Femur (tissue), 1 donor: ENCODE measurements at regions not wholly inside any gene's neighbourhood (a gene's known extent, or its start where the extent isn't known, plus 50 kb on each side); places are given as distances from the start of the nearest gene placed in this dataset.

Source experiments
- DNase-seq: peaks from one replicate; pipeline ENCODE4 v3.0.0-alpha.2; 2017

DNA sequence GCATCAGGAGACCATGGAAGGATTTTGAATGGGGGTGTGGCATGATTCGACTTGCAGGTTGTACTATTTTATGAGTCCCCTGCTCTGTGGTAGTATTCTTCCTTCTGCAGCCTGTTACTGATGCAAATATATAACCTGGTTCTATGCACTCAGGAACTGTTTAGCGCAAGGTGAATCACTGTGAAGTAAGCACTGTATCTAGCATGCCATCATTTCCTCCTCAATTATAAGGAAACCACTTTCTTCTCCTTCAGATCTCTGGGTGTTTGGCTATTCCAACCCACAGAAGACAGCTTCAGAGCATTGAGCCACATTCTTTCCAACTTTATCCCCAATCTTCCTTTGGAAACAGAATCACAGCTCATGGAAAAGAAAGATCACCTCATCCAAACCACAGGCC, 176.7 kb downstream of the DIPK2A start:
- no peak for DNase-seq

DNA sequence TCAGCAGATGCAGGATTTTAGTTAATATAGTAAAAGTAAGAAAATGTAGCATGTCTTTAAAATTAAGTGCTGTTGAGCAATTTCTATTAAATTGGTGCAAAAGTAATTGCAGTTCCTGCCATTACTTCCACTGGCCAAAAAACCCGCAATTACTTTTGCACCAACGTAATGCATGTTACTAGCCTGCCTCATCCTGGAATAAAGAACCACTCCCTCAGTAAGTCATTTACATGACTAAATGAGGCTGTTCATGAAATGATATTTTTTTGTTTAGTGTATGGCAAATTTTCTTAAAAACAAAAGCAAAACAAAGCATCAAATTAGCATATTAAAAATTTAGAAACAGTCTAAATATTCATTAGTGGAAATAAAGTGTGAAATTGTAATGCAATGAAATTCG, 180.4 kb downstream of the DIPK2A start:
- no peak for DNase-seq

DNA sequence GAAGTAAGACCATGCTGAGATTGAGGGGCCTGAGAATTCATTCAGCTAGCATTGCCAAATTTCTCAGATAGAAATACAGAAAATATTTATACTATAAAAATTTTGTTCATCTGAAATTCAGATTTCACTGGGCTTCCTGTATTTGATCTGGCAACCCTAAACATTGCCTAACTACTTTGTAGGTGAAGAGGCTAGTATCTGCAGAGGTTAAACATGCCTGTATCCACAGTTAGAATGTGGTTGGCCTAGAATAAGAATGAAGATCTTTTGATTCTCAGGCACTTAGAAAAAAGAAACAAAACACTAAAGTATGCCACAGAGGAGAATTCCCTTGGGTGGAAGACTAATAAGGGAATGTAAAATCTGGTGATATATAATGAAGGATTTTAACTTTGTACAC, 189.0 kb downstream of the DIPK2A start:
- DNase-seq: no peak

DNA sequence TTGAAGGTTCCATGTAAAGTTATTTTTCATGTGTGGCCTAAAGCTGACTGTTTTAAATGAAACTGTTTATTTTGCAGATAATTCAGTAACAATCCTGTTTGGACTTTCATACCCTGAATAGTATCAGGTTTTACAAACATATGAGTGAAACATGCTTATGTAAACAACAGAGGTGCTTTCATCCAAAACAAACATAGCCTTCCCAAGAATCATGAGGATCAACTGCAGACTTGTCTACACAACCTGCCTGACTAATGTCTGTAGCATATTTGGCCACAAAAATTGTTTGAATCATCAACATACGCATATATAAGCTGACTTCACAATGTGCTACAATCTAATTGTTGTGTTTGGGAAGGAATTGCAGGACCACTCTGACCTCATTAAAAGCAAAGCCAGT, 190.4 kb downstream of the DIPK2A start:
- DNase-seq: no peak

DNA sequence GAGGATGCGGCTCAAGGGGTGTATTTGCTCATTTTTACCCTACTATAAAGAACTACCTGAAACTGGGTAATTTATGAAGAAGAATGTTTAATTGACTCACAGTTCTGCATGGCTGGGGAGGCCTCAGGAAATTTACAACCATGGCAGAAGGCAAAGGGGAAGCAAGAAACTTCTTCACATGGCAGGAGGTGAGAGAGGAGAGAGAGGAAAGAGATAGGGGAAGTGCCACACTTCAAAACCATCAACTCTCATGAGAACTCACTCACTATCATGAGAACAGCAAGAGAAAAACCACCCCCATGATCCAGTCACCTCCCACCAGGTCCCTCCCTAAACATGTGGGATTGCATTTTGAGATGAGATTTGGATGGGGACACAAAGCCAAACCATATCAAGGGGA, 192.7 kb downstream of the DIPK2A start:
- DNase-seq: no peak

DNA sequence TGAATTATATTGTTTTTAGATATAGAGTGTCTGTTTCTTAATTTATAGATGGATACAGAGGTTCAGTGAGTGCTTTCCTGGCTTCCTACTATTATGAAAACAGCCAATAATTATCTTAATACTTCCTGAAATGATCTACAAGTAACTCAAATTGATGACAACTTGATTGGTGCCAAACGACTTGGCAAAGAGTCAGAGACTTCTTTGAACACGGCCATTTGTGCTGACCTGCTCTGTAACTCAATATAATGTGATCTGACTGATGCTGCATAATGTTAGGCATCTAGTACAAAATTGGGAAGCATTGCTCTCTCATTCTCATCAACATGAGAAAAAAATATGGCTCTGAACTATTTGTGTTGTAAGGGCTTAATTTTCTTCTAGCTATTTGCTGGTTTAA, 193.9 kb downstream of the DIPK2A start:
- no peak for DNase-seq

DNA sequence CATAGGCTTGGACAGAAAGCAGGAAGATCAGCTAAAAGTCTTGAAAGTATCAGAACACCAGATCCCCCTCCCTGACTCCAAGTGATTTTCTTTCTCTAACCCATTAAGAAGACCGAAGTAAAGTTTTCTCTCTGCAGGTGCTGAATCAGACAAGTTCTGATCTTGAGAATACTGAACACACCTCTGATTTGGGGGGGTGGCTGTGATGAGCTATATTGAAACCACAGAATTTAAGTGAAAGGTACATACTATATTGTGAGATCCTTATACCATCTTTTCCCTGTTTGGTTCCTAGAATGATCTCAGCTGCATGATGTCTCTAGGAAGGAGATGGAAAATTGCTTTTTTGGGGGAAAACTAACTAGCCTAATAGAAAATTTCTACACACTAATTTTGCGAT, 196.0 kb downstream of the DIPK2A start:
- no peak for DNase-seq

DNA sequence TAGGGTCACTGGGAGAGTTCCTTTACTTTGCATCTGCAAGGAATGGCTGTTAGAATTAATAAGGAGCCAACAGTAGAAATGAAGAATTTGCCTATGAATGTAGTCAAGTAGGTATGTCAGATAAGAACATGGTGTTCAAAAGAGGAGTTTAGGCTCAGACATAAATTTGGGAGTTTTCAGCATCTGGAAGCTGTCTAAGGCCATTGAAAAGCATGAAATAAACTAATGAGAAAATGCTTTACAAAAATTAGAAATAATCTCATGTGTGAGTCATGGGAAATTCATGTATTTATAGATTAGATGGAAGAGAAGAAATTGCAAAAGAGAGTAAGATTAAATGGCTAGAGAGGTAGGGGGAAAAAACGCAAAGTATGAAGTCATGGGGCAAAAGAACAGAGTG, 201.9 kb downstream of the DIPK2A start:
- DNase-seq: no peak

DNA sequence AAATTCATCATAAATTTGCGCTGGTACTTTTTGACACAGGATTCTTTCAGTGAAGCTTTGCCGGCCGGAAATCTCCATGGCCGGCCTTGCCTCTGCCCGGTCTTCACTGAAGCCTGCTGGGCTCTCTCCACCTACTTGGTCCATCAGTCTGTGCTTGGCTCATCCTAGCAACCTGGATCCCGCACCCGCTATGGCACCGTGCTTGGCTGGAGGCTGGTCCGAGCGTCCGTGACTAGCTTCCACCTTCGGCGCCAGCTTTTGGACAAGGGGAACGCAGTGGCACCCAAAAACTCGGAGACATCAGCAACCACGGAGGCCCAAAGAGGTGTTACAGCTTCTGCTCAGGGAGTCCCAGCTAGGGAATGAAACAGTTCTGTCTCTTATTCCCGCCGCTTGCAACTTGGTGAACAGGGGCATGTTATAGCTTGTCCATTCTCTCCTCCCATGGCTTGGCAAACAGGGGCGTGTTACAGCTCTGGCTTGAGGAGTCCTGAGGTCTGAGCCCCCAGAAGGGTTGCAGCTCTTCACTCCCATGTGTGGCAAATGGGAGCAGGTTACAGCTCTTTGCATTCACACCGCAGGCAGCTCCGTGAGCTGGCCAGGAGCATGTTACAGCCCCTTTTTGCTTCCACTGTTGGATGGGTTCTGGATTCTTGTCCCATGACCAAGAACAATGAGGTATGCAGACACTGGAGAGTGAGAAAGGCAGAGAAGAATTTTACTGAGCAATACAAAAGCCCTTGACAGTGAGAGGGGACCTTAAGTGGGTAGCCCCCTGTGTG, 204.2 kb downstream of the DIPK2A start:
- DNase-seq: no peak

DNA sequence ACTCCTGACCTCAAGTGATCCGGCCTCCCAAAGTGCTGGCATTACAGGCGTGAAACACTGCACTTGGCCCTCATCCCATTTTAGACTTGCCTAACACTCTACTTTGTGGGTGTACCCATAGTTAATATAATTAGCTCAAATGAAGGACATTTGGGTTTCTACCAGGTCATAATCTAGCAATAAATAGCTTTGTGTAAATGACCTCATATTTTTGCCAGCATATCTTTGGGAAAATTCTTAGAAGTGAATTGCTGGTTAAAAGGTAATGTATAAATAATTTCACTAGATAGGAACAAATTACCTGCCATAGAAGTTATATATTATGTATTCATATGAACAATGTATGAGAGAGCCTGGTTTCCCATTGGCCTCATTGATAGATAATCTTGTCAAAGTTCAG, 206.0 kb downstream of the DIPK2A start:
- DNase-seq: no peak

DNA sequence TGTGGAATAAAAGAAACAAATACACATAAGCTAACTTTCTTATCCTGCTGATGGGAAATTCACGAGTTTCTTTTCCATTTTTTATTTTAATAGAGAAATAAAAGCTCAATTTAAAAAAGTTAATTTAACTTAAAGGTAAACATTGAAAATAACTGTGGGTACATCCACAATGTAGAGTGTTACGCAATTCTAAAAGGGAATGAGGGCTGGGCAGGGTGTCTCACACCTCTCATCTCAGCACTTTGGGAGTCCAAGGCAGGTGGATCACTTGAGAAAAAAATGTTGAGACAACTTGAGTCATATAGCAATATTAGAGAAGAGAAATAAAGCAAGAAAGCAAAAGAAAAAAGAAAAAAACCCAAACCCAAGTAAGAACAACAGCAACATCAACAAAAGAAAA, 207.0 kb downstream of the DIPK2A start:
- DNase-seq: no peak

DNA sequence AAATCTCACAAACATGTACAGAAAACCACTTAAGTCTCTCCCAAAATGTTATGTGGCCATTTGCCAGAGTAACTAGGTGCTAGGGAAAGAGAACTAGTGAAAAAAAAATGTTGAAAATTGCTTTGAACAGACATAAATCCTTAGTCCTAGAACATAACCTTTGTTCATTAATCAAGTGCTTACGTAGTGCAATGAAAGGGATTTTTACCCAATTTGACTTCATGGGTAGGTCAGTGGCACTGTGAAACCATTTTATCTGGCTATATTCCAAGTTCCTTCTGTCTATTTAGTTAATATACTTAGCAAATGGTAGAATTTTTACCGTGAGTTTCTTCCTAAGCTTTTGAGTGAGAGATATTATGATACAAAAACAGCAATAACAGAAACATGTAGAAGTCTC, 209.4 kb downstream of the DIPK2A start:
- no peak for DNase-seq

DNA sequence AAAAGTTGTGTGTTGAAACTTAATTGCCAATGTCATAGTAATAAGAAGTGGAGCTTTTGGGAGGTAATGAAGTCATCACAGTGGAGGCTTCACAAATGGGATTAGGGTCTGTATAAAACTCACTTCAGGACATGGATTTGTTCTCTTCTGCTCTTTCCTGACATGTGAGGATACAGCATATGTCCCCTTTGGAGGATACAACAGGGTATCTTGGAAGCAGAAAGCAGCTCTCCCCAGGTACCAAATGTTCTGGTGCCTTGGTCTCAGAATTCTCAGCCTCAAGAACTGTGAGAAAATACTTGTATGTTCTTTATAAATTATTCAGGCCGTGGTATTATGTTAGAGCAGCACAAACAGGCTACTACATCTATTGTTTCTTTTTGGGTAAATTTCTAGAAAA, 210.9 kb downstream of the DIPK2A start:
- DNase-seq: no peak

DNA sequence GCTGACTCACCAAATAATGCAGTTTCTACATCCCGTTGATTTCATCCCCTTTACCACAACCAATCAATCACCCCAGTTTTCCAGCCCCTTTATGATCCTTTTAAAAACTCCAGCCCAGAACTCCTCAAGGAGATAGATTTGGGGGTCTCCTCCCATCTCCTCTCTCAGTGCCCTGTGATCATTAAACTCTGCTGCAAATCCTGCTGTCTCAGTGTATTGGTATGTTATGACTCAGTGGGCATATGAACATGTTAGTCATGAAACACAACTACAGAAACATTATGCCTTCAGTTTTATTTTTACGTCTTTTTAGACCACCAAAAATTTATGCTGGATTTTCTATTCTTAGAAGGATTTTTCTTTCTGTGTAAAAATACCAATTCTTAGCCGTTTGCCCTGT, 213.7 kb downstream of the DIPK2A start:
- no peak for DNase-seq

DNA sequence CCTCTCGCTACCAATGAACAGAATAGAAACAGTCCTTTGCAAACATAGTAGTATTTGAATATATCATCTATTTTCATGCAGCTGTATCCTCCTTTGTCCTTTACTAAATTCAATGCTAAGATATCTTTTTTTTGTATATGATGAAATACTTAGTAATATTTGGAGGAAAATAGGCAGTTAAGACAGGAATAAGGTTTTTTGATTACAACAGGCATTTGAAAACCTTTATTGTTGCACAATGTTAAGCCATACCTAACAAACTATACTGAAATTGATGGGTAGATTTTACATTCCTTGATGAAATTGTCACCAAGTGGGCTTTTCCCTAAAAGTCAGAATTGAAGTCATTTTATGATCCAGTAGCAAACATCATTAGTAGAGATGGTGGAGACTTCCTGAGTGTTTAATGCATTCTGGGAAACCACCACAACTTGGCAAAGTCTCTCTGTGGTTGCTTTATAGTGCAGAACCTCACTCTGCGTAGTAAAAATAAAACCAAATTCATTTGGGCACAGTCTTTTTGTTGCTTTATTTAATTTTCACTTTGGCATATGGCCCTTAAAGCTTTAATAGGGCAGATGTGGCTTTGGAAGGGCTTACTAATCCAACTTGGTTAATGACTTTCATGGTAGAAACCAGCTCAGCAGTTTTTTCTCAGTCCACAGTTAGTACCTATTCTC, 216.0 kb downstream of the DIPK2A start:
- DNase-seq: peak; percentile 37

DNA sequence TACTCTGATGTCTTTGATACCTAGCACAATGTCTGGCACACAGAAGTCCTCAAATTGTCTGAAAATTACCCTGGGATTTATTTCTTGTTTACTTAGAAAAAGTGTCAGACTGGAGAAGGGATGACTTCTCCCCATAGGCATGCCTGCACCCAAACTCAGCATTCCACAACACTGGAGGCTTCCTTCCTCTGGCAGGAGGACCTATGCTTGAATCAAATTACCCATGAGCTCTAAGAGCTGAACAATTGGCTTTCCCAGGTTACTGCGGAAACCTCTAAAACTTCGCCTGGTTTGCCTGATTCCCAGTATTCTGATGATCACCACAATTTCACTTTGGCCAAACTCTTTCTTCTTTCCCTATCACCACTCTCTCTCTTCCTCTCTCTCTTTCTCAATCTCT, 217.4 kb downstream of the DIPK2A start:
- DNase-seq: no peak

DNA sequence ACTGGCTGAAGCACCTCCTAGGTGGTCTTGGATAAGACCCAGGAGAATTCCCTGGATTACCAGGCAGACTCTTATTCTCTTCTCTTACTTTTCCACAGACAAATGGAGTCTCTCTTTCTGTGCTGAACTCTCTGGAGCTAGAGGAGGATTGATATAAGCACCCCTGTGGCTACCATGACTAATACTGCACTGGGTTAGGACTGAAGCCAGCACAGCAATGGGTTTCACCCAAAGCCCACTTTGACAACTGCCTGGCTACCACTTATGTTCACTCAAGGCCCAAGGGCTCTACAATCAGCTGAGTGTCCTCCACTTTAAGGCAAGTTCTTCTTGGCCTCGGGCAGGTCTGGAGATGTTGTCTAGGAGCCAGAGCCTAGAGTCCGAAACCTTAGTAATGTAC, 225.5 kb downstream of the DIPK2A start:
- no peak for DNase-seq

DNA sequence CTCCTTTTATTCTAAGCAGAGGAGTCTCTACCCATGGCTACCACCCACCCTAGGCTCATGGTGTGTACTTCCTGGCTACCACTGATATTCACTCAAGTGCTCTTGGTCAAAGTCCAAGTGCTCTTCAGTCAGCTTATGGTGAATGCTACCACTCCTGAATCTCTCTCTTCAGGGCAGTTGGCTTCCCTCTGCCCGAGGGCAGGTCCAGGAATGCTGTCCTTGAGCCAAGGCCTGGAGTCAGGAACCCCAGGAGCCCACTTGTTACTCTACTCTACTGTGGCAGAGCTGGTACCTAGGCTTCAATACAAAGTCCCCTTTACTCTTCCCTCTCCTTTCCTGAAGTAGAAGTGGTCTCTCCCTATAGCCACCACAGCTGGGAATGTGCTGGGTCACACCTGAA, 226.0 kb downstream of the DIPK2A start:
- DNase-seq: no peak

DNA sequence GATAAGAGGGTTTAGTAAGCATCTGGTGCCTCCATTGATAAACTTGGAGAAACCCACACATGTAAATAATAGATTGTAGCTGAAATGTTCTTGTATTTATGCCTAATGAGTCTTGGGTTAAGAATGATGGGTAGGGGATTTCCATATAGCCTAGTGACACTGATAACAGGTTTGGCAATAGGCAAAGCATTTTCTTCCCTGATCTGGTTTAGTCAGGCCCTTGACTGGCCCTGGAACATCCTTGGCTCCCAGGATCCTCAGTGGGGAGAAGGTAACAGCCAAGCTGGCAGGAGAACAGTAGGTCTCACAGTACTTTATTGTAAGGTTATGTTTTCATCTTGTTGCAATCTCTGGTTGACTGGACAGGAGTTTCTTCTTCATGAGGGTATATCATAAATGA, 228.4 kb downstream of the DIPK2A start:
- DNase-seq: no peak

DNA sequence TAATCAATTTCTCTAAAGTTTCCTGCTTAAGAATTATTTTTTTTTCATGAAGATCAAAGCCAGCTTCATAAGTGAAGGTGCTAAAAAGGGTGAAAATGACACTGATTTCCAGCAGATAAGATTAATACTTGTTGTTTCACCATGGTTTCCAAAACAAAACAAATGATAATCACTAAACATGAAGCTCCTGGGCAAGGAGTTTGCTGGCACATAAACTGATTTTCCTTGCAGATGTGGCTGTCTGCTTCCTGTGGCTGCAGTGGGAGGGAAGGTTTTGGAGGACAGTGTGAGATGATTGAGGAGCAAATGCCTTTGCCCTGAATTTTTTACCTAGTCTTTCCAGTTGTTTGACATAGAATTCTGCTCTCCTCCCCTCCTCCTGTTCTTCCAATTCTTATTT, 228.8 kb downstream of the DIPK2A start:
- peak; percentile 37 for DNase-seq

DNA sequence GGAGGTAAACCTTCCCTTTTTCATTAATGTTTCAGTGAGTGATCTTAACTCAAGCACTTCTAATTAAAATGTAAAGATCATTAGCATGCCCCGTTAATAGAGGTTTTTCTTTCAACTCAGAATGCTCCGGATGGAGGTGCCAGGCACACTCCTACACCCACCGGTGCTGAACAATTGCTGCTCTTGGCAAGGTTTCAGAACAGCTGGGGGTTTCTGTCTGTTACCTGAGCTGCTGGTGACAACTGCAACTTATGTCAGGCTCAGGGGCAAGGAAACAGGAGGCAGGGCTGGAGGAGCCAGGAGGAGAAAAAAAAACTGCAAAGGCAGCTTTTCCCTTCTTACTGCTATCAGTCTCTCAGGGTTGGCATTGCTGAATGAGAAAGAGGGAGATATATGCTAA, 250.1 kb downstream of the DIPK2A start:
- DNase-seq: no peak

DNA sequence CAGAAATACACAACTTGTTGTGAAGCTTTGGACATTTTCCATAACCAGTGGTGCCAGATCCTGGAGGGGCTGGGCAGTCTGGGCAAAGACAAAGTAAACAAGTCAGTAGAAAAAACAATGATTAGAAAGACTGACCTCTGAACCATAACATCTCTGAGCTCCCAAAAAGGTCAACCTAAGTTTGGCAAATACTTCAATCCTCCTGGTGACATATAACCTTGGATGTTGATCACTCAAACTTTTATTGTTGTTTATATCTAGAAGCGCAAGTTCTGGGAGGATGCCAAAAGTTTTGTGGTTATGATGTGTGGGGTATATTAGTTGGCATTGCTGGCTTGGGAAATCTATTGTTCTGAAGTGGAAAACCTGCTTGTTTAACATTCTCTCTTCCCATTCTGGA, 257.7 kb downstream of the DIPK2A start:
- no peak for DNase-seq

DNA sequence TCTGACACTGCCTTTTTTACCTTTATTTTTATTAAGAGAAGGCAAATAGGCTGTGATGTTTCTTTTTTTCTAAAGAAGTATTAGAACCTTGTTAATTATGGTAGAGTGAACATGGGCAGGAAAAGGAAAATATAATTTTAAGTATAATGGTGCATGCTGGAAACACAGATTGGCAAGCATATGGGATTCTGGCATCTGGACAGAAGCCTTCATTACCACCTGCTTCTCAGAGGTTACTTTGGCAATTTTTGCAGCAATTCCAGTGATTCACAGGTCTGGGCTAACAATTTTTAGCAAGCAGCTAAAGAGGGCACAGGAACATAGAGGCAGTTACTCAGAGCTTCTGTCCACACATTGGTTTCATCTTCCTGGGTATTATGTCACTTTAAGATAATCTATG, 258.3 kb downstream of the DIPK2A start:
- DNase-seq: no peak

DNA sequence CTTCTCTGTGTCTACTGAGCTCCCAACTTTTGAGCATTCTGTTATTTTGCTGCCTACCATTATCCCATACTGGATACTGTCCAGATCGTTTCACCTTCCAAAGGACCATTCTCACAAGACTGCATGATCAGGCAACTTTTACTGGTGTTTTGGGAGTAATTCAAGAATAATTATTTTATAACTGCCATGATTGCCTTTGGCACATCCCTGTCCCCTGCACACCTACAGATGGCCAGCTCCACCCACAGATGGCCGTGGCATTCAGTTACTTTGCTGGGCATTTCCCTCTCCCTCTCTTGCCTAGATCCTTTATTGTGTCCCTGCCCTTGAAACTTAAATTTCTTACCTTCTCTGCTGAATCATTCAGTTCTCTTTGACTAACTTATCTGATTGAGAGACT, 263.9 kb downstream of the DIPK2A start:
- DNase-seq: no peak

DNA sequence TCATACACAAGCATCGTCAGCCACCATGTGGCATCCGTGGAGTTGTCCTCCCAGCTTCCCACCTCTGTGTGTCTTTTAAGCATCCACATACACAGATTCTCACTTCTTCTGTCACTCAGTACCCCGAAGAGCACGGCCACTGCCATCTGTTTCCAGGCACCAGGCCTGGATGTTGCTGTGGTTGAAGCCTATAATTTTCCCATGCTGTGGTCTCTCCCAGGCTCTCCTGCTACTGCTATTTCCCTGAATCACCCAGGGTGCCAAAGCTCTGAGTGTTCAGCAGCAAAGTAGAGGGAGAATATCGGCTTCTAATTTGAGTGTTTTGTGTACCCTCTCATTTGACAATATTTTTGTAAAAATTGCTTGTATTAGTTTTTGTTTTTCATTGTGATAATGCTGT, 265.7 kb downstream of the DIPK2A start:
- DNase-seq: peak; percentile 62
